Neural cell (in vitro differentiated cells): ENCODE measurements at regions not wholly inside any gene's neighbourhood (a gene's known extent, or its start where the extent isn't known, plus 50 kb on each side); places are given as distances from the start of the nearest gene placed in this dataset.
A peak's percentile ranks its signal among the peaks of the same experiment; 100 is the strongest.

Experiments used
- H2AFZ ChIP-seq: fragments of 200-600, 300-800 bp; sonication (generic), shearing (Covaris generic); 2 replicates; pipeline ENCODE4 v1.6.0; 2014; ENCODE audit warnings: low read depth, mild to moderate bottlenecking, antibody characterized with exemption, low read length, moderate library complexity
- H3F3A ChIP-seq: fragments of 200-600 bp; shearing (Covaris generic); 2 replicates; pipeline ENCODE4 v1.6.1; 2016; ENCODE audit warnings: mild to moderate bottlenecking, moderate library complexity, mixed read lengths, antibody characterized with exemption, low read length; ENCODE audit not compliant: insufficient read depth, poor library complexity, severe bottlenecking
- H3K27ac ChIP-seq: fragments of 200-600, 300-800 bp; sonication (generic), shearing (Covaris generic); 2 replicates; pipeline ENCODE4 v1.5.1; 2014; ENCODE audit warnings: mild to moderate bottlenecking, low read length, moderate library complexity
- H3K27me3 ChIP-seq: fragments of 300-800, 200-600 bp; sonication (generic), shearing (Covaris generic); 2 replicates; pipeline ENCODE4 v1.6.0; 2014; ENCODE audit warnings: mild to moderate bottlenecking, low read depth, low read length, moderate library complexity; ENCODE audit not compliant: insufficient read depth
- H3K36me3 ChIP-seq: fragments of 300-800, 200-600 bp; sonication (generic), shearing (Covaris generic); 2 replicates; pipeline ENCODE4 v1.5.1; 2014; ENCODE audit warnings: mild to moderate bottlenecking, antibody characterized with exemption, low read length, moderate library complexity; ENCODE audit not compliant: insufficient read depth
- H3K4me2 ChIP-seq: fragments of 300-800, 200-600 bp; sonication (generic), shearing (Covaris generic); 2 replicates; pipeline ENCODE4 v1.6.0; 2014; ENCODE audit warnings: mild to moderate bottlenecking, low read length
- H3K4me3 ChIP-seq: fragments of 300-800, 200-600 bp; sonication (generic), shearing (Covaris generic); 2 replicates; pipeline ENCODE4 v1.5.1; 2014; ENCODE audit warnings: mild to moderate bottlenecking, low read length, moderate library complexity
- H3K79me2 ChIP-seq: fragments of 200-600 bp; shearing (Covaris generic); replicated peaks from 2 replicates; pipeline ENCODE4 v1.6.0; 2014; ENCODE audit warnings: mild to moderate bottlenecking, low read length, moderate library complexity; ENCODE audit not compliant: insufficient read depth
- H3K9ac ChIP-seq: fragments of 300-800, 200-600 bp; sonication (generic), shearing (Covaris generic); 2 replicates; pipeline ENCODE4 v1.6.1; 2016; ENCODE audit warnings: mild to moderate bottlenecking, low read length, mixed read lengths
- H3K9me2 ChIP-seq: fragments of 200-600 bp; shearing (Covaris generic); 2 replicates; pipeline ENCODE4 v1.6.1; 2016; ENCODE audit warnings: mild to moderate bottlenecking, low read length, mixed read lengths; ENCODE audit not compliant: insufficient read depth
- H3K9me3 ChIP-seq: fragments of 200-600, 300-800 bp; sonication (generic), shearing (Covaris generic); 2 replicates; pipeline ENCODE4 v1.6.1; 2016; ENCODE audit warnings: mild to moderate bottlenecking, mixed run types, low read length, moderate library complexity, mixed read lengths
- H4K20me1 ChIP-seq: fragments of 200-600 bp; shearing (Covaris generic); 2 replicates; pipeline ENCODE4 v1.6.1; 2016; ENCODE audit warnings: mild to moderate bottlenecking, mixed run types; ENCODE audit not compliant: insufficient read depth
- CTCF ChIP-seq: fragments of 450-650 bp; IDR thresholded peaks from 2 replicates; pipeline ENCODE4 v1.5.1; 2014; ENCODE audit warnings: antibody characterized with exemption, mild to moderate bottlenecking, moderate library complexity; ENCODE audit not compliant: poor library complexity, severe bottlenecking
- EP300 ChIP-seq: fragments of 450-650 bp; conservative IDR thresholded peaks from 2 replicates; pipeline ENCODE4 v1.6.1; 2014; ENCODE audit warnings: antibody characterized with exemption, mild to moderate bottlenecking, moderate library complexity; ENCODE audit not compliant: poor library complexity, severe bottlenecking
- EZH2 ChIP-seq: fragments of 200-600, 300-800 bp; shearing (Covaris generic), sonication (generic); IDR thresholded peaks from 2 replicates; pipeline ENCODE4 v1.6.1; 2014; ENCODE audit warnings: antibody characterized with exemption, low read length, borderline replicate concordance, mild to moderate bottlenecking; ENCODE audit not compliant: insufficient read depth, poor library complexity, severe bottlenecking
- MXI1 ChIP-seq: fragments of 450-650 bp; conservative IDR thresholded peaks from 2 replicates; pipeline ENCODE4 v1.6.1; 2014; ENCODE audit warnings: antibody characterized with exemption, mild to moderate bottlenecking; ENCODE audit not compliant: poor library complexity, severe bottlenecking
- POLR2AphosphoS5 ChIP-seq: IDR thresholded peaks from 2 replicates; pipeline ENCODE4 v1.6.1; 2012
- RAD21 ChIP-seq: fragments of 450-650 bp; conservative IDR thresholded peaks from 2 replicates; pipeline ENCODE4 v1.6.1; 2014; ENCODE audit warnings: antibody characterized with exemption, mild to moderate bottlenecking, moderate library complexity
- REST ChIP-seq: IDR thresholded peaks from 2 replicates; pipeline ENCODE4 v1.6.1; 2012; ENCODE audit warnings: borderline replicate concordance
- SMC3 ChIP-seq: fragments of 450-650 bp; conservative IDR thresholded peaks from 2 replicates; pipeline ENCODE4 v1.6.1; 2014; ENCODE audit warnings: antibody characterized with exemption, mild to moderate bottlenecking, moderate library complexity; ENCODE audit not compliant: poor library complexity
- TAF1 ChIP-seq: IDR thresholded peaks from 2 replicates; pipeline ENCODE4 v1.6.1; 2012; ENCODE audit warnings: low read depth

GRCh38 chr14:31927348-31927832 lies 149.7 kb upstream of the ARHGAP5 start:
- no peaks in the 10 kb centered on the region for H3F3A ChIP-seq
- H3K9me3 ChIP-seq: no peaks in the 10 kb centered on the region
- H3K9me2 ChIP-seq: no peaks in the 10 kb centered on the region
- no peaks in the 10 kb centered on the region for H3K36me3 ChIP-seq
- peak overlapping the region; percentile 34 for H3K4me3 ChIP-seq
- peak overlapping the region; percentile 38 for H3K27ac ChIP-seq
- peak overlapping the region; percentile 5 for H3K4me2 ChIP-seq
- no peaks in the 10 kb centered on the region for H4K20me1 ChIP-seq
- no peak for TF ChIP-seq EP300
- no peak for TF ChIP-seq CTCF
- no peak for TF ChIP-seq MXI1
- TF ChIP-seq RAD21: no peak
- no peak for TF ChIP-seq EZH2
- no peak for TF ChIP-seq POLR2AphosphoS5
- no peak overlapping the region for H2AFZ ChIP-seq
- H3K27me3 ChIP-seq: no peaks in the 10 kb centered on the region
- no peak overlapping the region for H3K9ac ChIP-seq
- H3K79me2 ChIP-seq: no peaks in the 10 kb centered on the region

GRCh38 chr14:31930070-31930469 lies 147.0 kb upstream of the ARHGAP5 start:
- TF ChIP-seq POLR2AphosphoS5 (no peak), MXI1 (no peak), TAF1 (no peak), SMC3 (no peak), EP300 (no peak), EZH2 (no peak), REST (no peak), RAD21 (no peak), CTCF (no peak)
- Histone ChIP-seq H3K4me3 (no peak overlapping the region), H3K79me2 (no peaks in the 10 kb centered on the region), H4K20me1 (no peaks in the 10 kb centered on the region), H3K4me2 (no peak overlapping the region), H3K27ac (no peak overlapping the region), H3K9me3 (no peaks in the 10 kb centered on the region), H3F3A (no peaks in the 10 kb centered on the region), H3K36me3 (no peaks in the 10 kb centered on the region), H2AFZ (no peak overlapping the region), H3K9ac (no peak overlapping the region), H3K9me2 (no peaks in the 10 kb centered on the region), H3K27me3 (no peaks in the 10 kb centered on the region)
